K562 (cell line): ENCODE measurements at regions not wholly inside any gene's neighbourhood (a gene's known extent, or its start where the extent isn't known, plus 50 kb on each side); places are given as distances from the start of the nearest gene placed in this dataset.
A peak's percentile ranks its signal among the peaks of the same experiment; 100 is the strongest.

Experiments used
- ATAC-seq: fragments of 200-7000 bp; cut with Tn5 transposase; 3 replicates; pipeline ENCODE4 v1.9.1; 2020; ENCODE audit warnings: moderate library complexity
- BruUV-seq: library from RNA; stranded (reverse); fragments of 400-500 nt; replicated peaks from 2 replicates; lab custom pipeline; 2021; lab: Mats Ljungman, UMichigan
- CTCF ChIA-PET: fragments of 300-600 bp; formaldehyde crosslinking; extraction: SDS; loops from one replicate; lab custom pipeline; 2021; ENCODE audit warnings: low intra/inter-chr PET ratio; lab: Yijun Ruan, JAX
- POLR2A ChIA-PET: fragments of 300-600, 350-650 bp; sonication (Branson Sonifier 250); formaldehyde crosslinking; extraction: SDS; loops from one replicate; lab custom pipeline; 2021; ENCODE audit warnings: antibody characterized with exemption, inconsistent platforms; lab: Yijun Ruan, JAX
- DNase-seq, 4 experiments: peaks; one replicate each; pipeline versions ENCODE4 v3.0.0 to v3.0.0-alpha.2; 2011 to 2018; ENCODE audit warnings: low spot score in 3 of 4, mixed read lengths in 3 of 4; ENCODE audit errors: extremely low read depth in 1 of 4
- FAIRE-seq: peaks from 2 replicates; lab custom pipeline; 2011; peaks lifted over from hg19 to GRCh38; lab: Jason Lieb, UNC
- H2AFZ ChIP-seq: 2 replicates; pipeline ENCODE4 v1.6.0; 2011; ENCODE audit warnings: low read depth, low read length, control low read depth, inconsistent platforms
- H3K27ac ChIP-seq: fragments of 200-600 bp; 3 replicates; pipeline ENCODE4 v1.8.0; 2011; ENCODE audit warnings: low read depth, mild to moderate bottlenecking, control low read depth, inconsistent platforms, low read length, moderate library complexity, mixed read lengths; ENCODE audit errors: extremely low read depth
- H3K27me3 ChIP-seq, 2 experiments: fragments of 300-600 bp in 1 of 2; 2 replicates in 1 of 2; 3 replicates in 1 of 2; pipeline versions ENCODE4 v1.6.0 to v1.8.0; 2011; ENCODE audit warnings: inconsistent platforms in 2 of 2, low read length in 2 of 2, mild to moderate bottlenecking in 1 of 2, mixed read lengths in 1 of 2, moderate library complexity in 1 of 2; ENCODE audit not compliant: control insufficient read depth in 2 of 2, insufficient read depth in 2 of 2
- H3K36me3 ChIP-seq: fragments of 300-600 bp; 3 replicates; pipeline ENCODE4 v1.8.0; 2011; ENCODE audit warnings: mild to moderate bottlenecking, low read length, inconsistent platforms; ENCODE audit not compliant: control insufficient read depth, insufficient read depth
- H3K4me1 ChIP-seq, 2 experiments: fragments of 200-600 bp in 1 of 2; replicated peaks in 1 of 2; 2 replicates in 1 of 2; 3 replicates in 1 of 2; pipeline versions ENCODE4 v1.5.1 to v1.8.0; 2011; ENCODE audit warnings: inconsistent platforms in 2 of 2, low read length in 2 of 2, mild to moderate bottlenecking in 1 of 2, mixed read lengths in 1 of 2, moderate library complexity in 1 of 2; ENCODE audit not compliant: control insufficient read depth in 2 of 2, insufficient read depth in 2 of 2
- H3K4me2 ChIP-seq: 2 replicates; pipeline ENCODE4 v1.6.1; 2011; ENCODE audit warnings: low read length, control low read depth, inconsistent platforms, mixed read lengths; ENCODE audit not compliant: insufficient read depth
- H3K4me3 ChIP-seq: fragments of 200-600 bp; sonication (generic), shearing (Covaris generic); 2 replicates; pipeline ENCODE4 v1.5.1; 2016; ENCODE audit warnings: control low read depth, inconsistent platforms
- H3K79me2 ChIP-seq: fragments of 200-600 bp; 3 replicates; pipeline ENCODE4 v1.8.0; 2011; ENCODE audit warnings: low read length, inconsistent platforms; ENCODE audit not compliant: control insufficient read depth, insufficient read depth
- H3K9ac ChIP-seq, 2 experiments: 2 replicates each; pipeline versions ENCODE4 v1.6.0 to v1.6.1; 2011; ENCODE audit warnings: low read depth in 2 of 2, low read length in 2 of 2, control low read depth in 1 of 2, inconsistent platforms in 1 of 2, mild to moderate bottlenecking in 1 of 2, mixed read lengths in 1 of 2; ENCODE audit not compliant: insufficient read depth in 1 of 2
- H3K9me1 ChIP-seq: one replicate; pipeline ENCODE4 v1.6.0; 2011; ENCODE audit warnings: inconsistent platforms, mild to moderate bottlenecking, low read length, moderate library complexity; ENCODE audit not compliant: control insufficient read depth, insufficient read depth
- H3K9me3 ChIP-seq: replicated peaks from 2 replicates; pipeline ENCODE4 v1.5.1; 2011; ENCODE audit warnings: low read depth, low read length, inconsistent platforms; ENCODE audit not compliant: control insufficient read depth, insufficient read depth
- H4K20me1 ChIP-seq: replicated peaks from 2 replicates; pipeline ENCODE4 v1.6.1; 2011; ENCODE audit warnings: low read length, inconsistent platforms, mixed read lengths; ENCODE audit not compliant: control insufficient read depth, insufficient read depth
- TOE1 ChIP-seq, 2 experiments: fragments of 450-650 bp in 1 of 2; sonication (generic) in 1 of 2; formaldehyde crosslinking in 1 of 2; IDR thresholded peaks; 2 replicates each; pipeline versions ENCODE4 v1.7.1 to v1.8.0; 2016 to 2022; ENCODE audit warnings: borderline replicate concordance in 2 of 2, mild to moderate bottlenecking in 2 of 2, antibody characterized with exemption in 1 of 2, inconsistent platforms in 1 of 2, low read depth in 1 of 2, missing genetic modification reagents in 1 of 2, moderate library complexity in 1 of 2
- USF2 ChIP-seq: sonication (generic); formaldehyde crosslinking; IDR thresholded peaks from 2 replicates; pipeline ENCODE4 v1.5.0; 2020; ENCODE audit warnings: missing genetic modification reagents
- ZNF12 ChIP-seq: sonication (generic); formaldehyde crosslinking; IDR thresholded peaks from 2 replicates; pipeline ENCODE4 v1.4.0; 2020; ENCODE audit warnings: mild to moderate bottlenecking, missing genetic modification reagents
- WGBS: fragments of 100-300 bp; shearing (Covaris generic); methylation state at CpG from one replicate; pipeline ENCODE4 v1.1.6; 2016; ENCODE audit warnings: low coverage, mixed read lengths; ENCODE audit not compliant: insufficient coverage; ENCODE audit errors: missing lambda C conversion rate; 5-methylcytosine and 5-hydroxymethylcytosine counted together
- in situ Hi-C: fragments of 300-500 bp; cut with MboI; formaldehyde crosslinking; loops from 4 replicates; pipeline ENCODE4 v1.15.0; 2018; ENCODE audit warnings: inconsistent platforms, mixed read lengths
- intact Hi-C: fragments of 100-400 bp; cut with micrococcal nuclease; formaldehyde crosslinking; loops from 2 replicates; pipeline ENCODE4 v1.14.2; 2022
- TF ChIP-seq, protein P1 (sequence below), 2 experiments: fragments of 450-650 bp; formaldehyde crosslinking in 1 of 2; IDR thresholded peaks; 2 replicates each; pipeline versions ENCODE4 v1.4.0 to v1.6.1; 2014 to 2020; ENCODE audit warnings: mild to moderate bottlenecking in 2 of 2, borderline replicate concordance in 1 of 2, low read depth in 1 of 2
- TF ChIP-seq, protein P2 (sequence below): fragments of 450-650 bp; formaldehyde crosslinking; IDR thresholded peaks from 2 replicates; pipeline ENCODE4 v1.4.0; 2020; ENCODE audit warnings: mild to moderate bottlenecking, mixed read lengths
- TF ChIP-seq, protein P3 (sequence below): fragments of 250-450 bp; sonication (Bioruptor Pico); IDR thresholded peaks from 2 replicates; pipeline ENCODE4 v1.9.0; 2021; ENCODE audit warnings: mild to moderate bottlenecking, inconsistent platforms

GRCh38 chr1:29864431-29865022 is 628.2 kb downstream of the PTPRU start:
- POLR2A ChIA-PET = interaction anchor here (0.6 to 1.1 kb wide), 2 partner anchors 11 to 573 kb away, joined by 3 to 4 read pairs; no protein-coding TSS in a partner anchor
- TF ChIP-seq USF2 (CRISPR knock-in tag) (peak; percentile 85), TOE1 (IDR thresholded peaks at IDR 0.05; ENCODE audit: borderline replicate concordance) (peak; percentile 73; the same call in 1 of the 2 replicates), TOE1 (CRISPR knock-in tag; IDR thresholded peaks at IDR 0.05; ENCODE audit: borderline replicate concordance, low read depth) (no peak), ZNF12 (CRISPR knock-in tag) (no peak)
- TF ChIP-seq, protein P1, sequence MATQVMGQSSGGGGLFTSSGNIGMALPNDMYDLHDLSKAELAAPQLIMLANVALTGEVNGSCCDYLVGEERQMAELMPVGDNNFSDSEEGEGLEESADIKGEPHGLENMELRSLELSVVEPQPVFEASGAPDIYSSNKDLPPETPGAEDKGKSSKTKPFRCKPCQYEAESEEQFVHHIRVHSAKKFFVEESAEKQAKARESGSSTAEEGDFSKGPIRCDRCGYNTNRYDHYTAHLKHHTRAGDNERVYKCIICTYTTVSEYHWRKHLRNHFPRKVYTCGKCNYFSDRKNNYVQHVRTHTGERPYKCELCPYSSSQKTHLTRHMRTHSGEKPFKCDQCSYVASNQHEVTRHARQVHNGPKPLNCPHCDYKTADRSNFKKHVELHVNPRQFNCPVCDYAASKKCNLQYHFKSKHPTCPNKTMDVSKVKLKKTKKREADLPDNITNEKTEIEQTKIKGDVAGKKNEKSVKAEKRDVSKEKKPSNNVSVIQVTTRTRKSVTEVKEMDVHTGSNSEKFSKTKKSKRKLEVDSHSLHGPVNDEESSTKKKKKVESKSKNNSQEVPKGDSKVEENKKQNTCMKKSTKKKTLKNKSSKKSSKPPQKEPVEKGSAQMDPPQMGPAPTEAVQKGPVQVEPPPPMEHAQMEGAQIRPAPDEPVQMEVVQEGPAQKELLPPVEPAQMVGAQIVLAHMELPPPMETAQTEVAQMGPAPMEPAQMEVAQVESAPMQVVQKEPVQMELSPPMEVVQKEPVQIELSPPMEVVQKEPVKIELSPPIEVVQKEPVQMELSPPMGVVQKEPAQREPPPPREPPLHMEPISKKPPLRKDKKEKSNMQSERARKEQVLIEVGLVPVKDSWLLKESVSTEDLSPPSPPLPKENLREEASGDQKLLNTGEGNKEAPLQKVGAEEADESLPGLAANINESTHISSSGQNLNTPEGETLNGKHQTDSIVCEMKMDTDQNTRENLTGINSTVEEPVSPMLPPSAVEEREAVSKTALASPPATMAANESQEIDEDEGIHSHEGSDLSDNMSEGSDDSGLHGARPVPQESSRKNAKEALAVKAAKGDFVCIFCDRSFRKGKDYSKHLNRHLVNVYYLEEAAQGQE (IDR thresholded peaks at IDR 0.05; ENCODE audit: borderline replicate concordance) = peak; percentile 17; the same call in 1 of the 2 replicates
- TF ChIP-seq, protein P1 (CRISPR knock-in tag; IDR thresholded peaks at IDR 0.05; ENCODE audit: low read depth) = no peak
- TF ChIP-seq, protein P2, sequence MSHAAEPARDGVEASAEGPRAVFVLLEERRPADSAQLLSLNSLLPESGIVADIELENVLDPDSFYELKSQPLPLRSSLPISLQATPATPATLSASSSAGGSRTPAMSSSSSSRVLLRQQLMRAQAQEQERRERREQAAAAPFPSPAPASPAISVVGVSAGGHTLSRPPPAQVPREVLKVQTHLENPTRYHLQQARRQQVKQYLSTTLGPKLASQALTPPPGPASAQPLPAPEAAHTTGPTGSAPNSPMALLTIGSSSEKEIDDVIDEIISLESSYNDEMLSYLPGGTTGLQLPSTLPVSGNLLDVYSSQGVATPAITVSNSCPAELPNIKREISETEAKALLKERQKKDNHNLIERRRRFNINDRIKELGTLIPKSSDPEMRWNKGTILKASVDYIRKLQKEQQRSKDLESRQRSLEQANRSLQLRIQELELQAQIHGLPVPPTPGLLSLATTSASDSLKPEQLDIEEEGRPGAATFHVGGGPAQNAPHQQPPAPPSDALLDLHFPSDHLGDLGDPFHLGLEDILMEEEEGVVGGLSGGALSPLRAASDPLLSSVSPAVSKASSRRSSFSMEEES (CRISPR knock-in tag) = peak; percentile 95
- TF ChIP-seq, protein P3, sequence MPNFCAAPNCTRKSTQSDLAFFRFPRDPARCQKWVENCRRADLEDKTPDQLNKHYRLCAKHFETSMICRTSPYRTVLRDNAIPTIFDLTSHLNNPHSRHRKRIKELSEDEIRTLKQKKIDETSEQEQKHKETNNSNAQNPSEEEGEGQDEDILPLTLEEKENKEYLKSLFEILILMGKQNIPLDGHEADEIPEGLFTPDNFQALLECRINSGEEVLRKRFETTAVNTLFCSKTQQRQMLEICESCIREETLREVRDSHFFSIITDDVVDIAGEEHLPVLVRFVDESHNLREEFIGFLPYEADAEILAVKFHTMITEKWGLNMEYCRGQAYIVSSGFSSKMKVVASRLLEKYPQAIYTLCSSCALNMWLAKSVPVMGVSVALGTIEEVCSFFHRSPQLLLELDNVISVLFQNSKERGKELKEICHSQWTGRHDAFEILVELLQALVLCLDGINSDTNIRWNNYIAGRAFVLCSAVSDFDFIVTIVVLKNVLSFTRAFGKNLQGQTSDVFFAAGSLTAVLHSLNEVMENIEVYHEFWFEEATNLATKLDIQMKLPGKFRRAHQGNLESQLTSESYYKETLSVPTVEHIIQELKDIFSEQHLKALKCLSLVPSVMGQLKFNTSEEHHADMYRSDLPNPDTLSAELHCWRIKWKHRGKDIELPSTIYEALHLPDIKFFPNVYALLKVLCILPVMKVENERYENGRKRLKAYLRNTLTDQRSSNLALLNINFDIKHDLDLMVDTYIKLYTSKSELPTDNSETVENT = no peak

More at GRCh38 chr1:29864431-29865022, 628.2 kb downstream of the PTPRU start:
- no peak overlapping the region for H3K27ac ChIP-seq
- 1% methylated on average over 5 of the region's 5 CpGs for WGBS
- no peaks in the 10 kb centered on the region for H3K9me1 ChIP-seq
- CTCF ChIA-PET = no interaction called here
- H3K4me3 ChIP-seq = no peak overlapping the region
- H3K4me1 ChIP-seq = no peaks in the 10 kb centered on the region
- DNase-seq (peak in 3 of 4 experiments; percentile 18 to 32 (median 25)), FAIRE-seq (no peak), ATAC-seq (no peak)
- H4K20me1 ChIP-seq = no peaks in the 10 kb centered on the region
- in situ Hi-C loops (no loop called here), intact Hi-C loops (no loop called here)
- H2AFZ ChIP-seq = no peak overlapping the region
- no peaks in the 10 kb centered on the region; the same call in 1 of the 2 replicates for H3K9me3 ChIP-seq
- no peak overlapping the region for H3K9ac ChIP-seq
- no peaks in the 10 kb centered on the region for H3K27me3 ChIP-seq
- BruUV-seq = no TSS peak
- H3K79me2 ChIP-seq = no peaks in the 10 kb centered on the region
- H3K36me3 ChIP-seq = no peaks in the 10 kb centered on the region
- H3K4me2 ChIP-seq = no peak overlapping the region
